Right lobe of liver (tissue), 6 donors: ENCODE measurements at regions not wholly inside any gene's neighbourhood (a gene's known extent, or its start where the extent isn't known, plus 50 kb on each side); places are given as distances from the start of the nearest gene placed in this dataset.
A peak's percentile ranks its signal among the peaks of the same experiment; 100 is the strongest.

ENCODE experiments used
- ATAC-seq, 4 donors: fragments of 200-7000 bp; cut with Tn5 transposase; one replicate each; pipeline ENCODE4 v1.9.1; 2020; ENCODE audit warnings: mild to moderate bottlenecking in 4 of 4, moderate library complexity in 4 of 4
- DNase-seq, 3 donors: peaks; one replicate each; pipeline ENCODE4 v3.0.0-alpha.2; 2020
- H3K27ac ChIP-seq, 3 donors: fragments of 200-600 bp; one replicate each; pipeline ENCODE4 v1.8.0; 2022
- H3K27me3 ChIP-seq, 2 donors: fragments of 200-600 bp; one replicate each; pipeline ENCODE4 v1.8.0; 2022
- H3K36me3 ChIP-seq, 4 donors: fragments of 200-600 bp; sonication (generic) in 1 of 4; one replicate each; pipeline versions ENCODE4 v1.5.1 to v1.8.0; 2017 to 2022; ENCODE audit warnings: control low read depth in 1 of 4
- H3K4me1 ChIP-seq, 4 donors: fragments of 200-600 bp; sonication (generic) in 1 of 4; one replicate each; pipeline versions ENCODE4 v1.5.1 to v1.8.0; 2017 to 2022; ENCODE audit warnings: control low read depth in 1 of 4
- H3K4me3 ChIP-seq, 3 donors: fragments of 200-600 bp; one replicate each; pipeline ENCODE4 v1.8.0; 2022
- H3K9me3 ChIP-seq, 4 donors: fragments of 200-600 bp; sonication (generic) in 1 of 4; one replicate each; pipeline versions ENCODE4 v1.5.1 to v1.8.0; 2017 to 2022; ENCODE audit warnings: control low read depth in 1 of 4
- POLR2A ChIP-seq: fragments of 450-650 bp; IDR thresholded peaks from one replicate; pipeline ENCODE4 v1.6.1; 2017; ENCODE audit warnings: antibody characterized with exemption, mild to moderate bottlenecking
- WGBS: methylation state at CpG from one replicate; pipeline ENCODE4 v1.1.6; 2018; ENCODE audit warnings: low coverage, low lambda C conversion rate; ENCODE audit not compliant: insufficient coverage; ENCODE audit errors: missing lambda C conversion rate; 5-methylcytosine and 5-hydroxymethylcytosine counted together
- intact Hi-C, 2 donors: fragments of 100-400 bp; cut with DNase I; formaldehyde crosslinking; loops; one replicate each; pipeline versions ENCODE4 v1.11.2 to v1.14.1; 2022
- TF ChIP-seq, protein P1 (sequence below), 4 donors: fragments of 200-600 bp in 3 of 4; fragments of 450-650 bp in 1 of 4; IDR thresholded peaks; one replicate each; pipeline versions ENCODE4 v1.5.1 to v1.8.0; 2016 to 2022; ENCODE audit warnings: antibody characterized with exemption in 4 of 4, mild to moderate bottlenecking in 2 of 4
- donor health status: DM: no; HTN: yes; CAD: no.
- donor health status: DM: no; HTN: no; CAD: no.
- donor health status: DM: no; HTN: no; CAD: no.
- donor health status: DM: no; HTN: yes; CAD: no.
- donor health status: DM: no; HTN: yes; CAD: no.

DNA sequence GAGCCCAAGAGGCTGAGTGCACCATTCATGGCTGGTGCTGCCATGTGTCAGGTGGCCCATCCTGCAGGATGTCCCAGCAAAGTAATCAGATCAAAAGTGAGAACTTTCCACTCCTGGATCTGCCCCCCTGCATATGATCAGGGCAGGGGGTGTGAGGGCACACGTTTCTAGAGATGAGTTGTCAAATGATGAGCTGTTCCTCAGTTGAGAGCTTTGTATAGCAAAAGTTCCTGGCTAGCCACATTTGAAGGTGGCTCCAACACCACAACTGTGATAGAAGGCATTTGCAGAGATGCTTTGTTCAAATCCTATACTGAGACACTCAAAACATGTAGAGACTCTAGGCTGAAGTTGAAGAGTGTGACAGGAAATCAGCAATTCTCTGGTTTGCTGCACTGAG lies 501.8 kb downstream of the BCOR start:
- no peak for TF ChIP-seq POLR2A
- TF ChIP-seq, protein P1, sequence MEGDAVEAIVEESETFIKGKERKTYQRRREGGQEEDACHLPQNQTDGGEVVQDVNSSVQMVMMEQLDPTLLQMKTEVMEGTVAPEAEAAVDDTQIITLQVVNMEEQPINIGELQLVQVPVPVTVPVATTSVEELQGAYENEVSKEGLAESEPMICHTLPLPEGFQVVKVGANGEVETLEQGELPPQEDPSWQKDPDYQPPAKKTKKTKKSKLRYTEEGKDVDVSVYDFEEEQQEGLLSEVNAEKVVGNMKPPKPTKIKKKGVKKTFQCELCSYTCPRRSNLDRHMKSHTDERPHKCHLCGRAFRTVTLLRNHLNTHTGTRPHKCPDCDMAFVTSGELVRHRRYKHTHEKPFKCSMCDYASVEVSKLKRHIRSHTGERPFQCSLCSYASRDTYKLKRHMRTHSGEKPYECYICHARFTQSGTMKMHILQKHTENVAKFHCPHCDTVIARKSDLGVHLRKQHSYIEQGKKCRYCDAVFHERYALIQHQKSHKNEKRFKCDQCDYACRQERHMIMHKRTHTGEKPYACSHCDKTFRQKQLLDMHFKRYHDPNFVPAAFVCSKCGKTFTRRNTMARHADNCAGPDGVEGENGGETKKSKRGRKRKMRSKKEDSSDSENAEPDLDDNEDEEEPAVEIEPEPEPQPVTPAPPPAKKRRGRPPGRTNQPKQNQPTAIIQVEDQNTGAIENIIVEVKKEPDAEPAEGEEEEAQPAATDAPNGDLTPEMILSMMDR (IDR thresholded peaks at IDR 0.05), result no peak
- intact Hi-C loops, result no loop called here

DNA sequence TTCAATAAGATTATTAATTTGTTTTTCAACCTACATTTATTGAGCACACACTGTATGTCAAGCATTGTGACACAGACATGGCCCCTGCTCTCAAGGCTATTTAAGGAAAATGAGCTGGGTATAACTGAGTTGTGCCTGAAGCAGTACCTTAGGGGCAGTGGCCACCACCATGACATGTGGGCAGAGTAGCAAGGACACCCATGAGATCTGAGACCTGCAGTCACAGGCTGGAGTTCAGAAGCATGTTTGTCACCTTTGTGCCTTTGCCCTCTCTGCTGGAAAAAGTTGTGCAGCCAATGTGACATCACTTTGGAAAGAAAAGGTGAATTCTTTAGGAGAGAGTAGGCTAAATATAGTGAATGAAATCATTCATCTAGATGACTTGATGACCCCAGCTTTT lies 501.3 kb downstream of the BCOR start:
- DNase-seq (no peak), ATAC-seq (peak in 1 of 4 donors; percentile 57)
- Histone ChIP-seq H3K4me1 (no peaks in the 10 kb centered on the region), H3K27me3 (no peaks in the 10 kb centered on the region), H3K27ac (no peak overlapping the region), H3K9me3 (no peaks in the 10 kb centered on the region), H3K4me3 (no peak overlapping the region), H3K36me3 (no peaks in the 10 kb centered on the region)
- intact Hi-C loops, result no loop called here
- TF ChIP-seq, protein P1 (IDR thresholded peaks at IDR 0.05), result no peak
- TF ChIP-seq POLR2A, result no peak

More for the DNA sequence above, 501.8 kb downstream of the BCOR start:
- Histone ChIP-seq H3K9me3 (no peaks in the 10 kb centered on the region), H3K4me1 (no peaks in the 10 kb centered on the region), H3K4me3 (no peak overlapping the region), H3K27ac (no peak overlapping the region), H3K27me3 (no peaks in the 10 kb centered on the region), H3K36me3 (no peaks in the 10 kb centered on the region)
- ATAC-seq (no peak), DNase-seq (no peak)
- 40% methylated on average over 1 of the region's 1 CpG for whole genome bisulfite sequencing

DNA sequence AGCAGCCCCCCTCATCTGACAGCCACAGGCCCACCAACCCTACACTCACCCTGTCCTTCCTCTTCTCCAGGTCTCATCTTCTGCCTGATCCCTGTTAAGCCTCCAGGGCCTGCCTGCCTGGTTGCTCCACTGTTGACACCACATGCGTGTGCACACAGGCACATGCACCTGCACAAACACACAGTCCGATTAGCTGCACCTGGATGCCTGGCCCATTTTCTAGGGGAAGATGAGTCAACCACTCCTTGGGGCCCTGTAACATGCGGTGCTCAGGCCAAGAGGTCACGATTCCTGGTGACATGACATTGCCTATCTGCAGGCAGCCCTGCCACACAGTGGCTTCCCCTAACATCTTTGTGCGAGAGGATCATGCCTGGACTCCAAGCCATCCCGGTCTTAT lies 498.4 kb downstream of the BCOR start:
- H3K9me3 ChIP-seq, result no peaks in the 10 kb centered on the region
- no peak overlapping the region for H3K4me3 ChIP-seq
- H3K4me1 ChIP-seq, result no peaks in the 10 kb centered on the region
- TF ChIP-seq, protein P1 (IDR thresholded peaks at IDR 0.05), result no peak
- TF ChIP-seq POLR2A, result no peak
- WGBS, result 62% methylated on average over 4 of the region's 6 CpGs
- intact Hi-C loops, result no loop called here
- H3K27me3 ChIP-seq, result no peaks in the 10 kb centered on the region
- H3K36me3 ChIP-seq, result no peaks in the 10 kb centered on the region
- ATAC-seq (no peak), DNase-seq (no peak)
- H3K27ac ChIP-seq, result no peak overlapping the region

DNA sequence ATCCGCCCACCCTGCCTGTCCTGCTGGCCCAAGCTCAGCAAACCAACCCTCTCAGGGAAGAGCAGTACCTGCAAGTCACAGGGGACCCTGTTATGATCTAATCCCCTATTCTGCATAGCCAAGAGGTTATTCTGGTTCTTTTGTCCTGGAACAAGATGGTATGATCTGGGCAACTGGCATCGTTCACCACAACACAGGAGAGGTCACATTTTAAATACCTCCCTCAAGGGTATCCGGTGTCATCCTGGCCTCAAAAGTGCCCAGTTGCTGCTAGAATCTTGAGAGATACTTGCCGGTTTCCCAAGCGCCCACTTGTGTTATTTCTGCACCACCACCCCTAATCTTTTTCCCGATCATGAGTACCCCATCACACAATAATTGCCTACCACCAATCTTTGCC lies 497.5 kb downstream of the BCOR start:
- whole genome bisulfite sequencing, result 65% methylated on average over 5 of the region's 6 CpGs
- Histone ChIP-seq H3K4me3 (no peak overlapping the region), H3K4me1 (no peaks in the 10 kb centered on the region), H3K36me3 (no peaks in the 10 kb centered on the region), H3K27ac (no peak overlapping the region), H3K27me3 (no peaks in the 10 kb centered on the region), H3K9me3 (no peaks in the 10 kb centered on the region)
- TF ChIP-seq POLR2A, result no peak
- TF ChIP-seq, protein P1 (IDR thresholded peaks at IDR 0.05), result no peak
- intact Hi-C loops, result no loop called here
- ATAC-seq (no peak), DNase-seq (no peak)
